Common myeloid progenitor, CD34-positive (primary cell): ENCODE measurements at regions not wholly inside any gene's neighbourhood (a gene's known extent, or its start where the extent isn't known, plus 50 kb on each side); places are given as distances from the start of the nearest gene placed in this dataset.

Experiments used
- CTCF ChIA-PET: fragments of 350-600 bp; sonication (Branson Sonifier 250); formaldehyde crosslinking; loops from one replicate; lab custom pipeline; 2021; ENCODE audit warnings: antibody characterized with exemption; lab: Charles Lee
- POLR2A ChIA-PET: fragments of 350-600 bp; sonication (Branson Sonifier 250); formaldehyde crosslinking; loops from one replicate; lab custom pipeline; 2021; ENCODE audit warnings: antibody characterized with exemption; lab: Charles Lee
- DNase-seq, 3 donors: peaks; one replicate each; pipeline versions ENCODE4 v3.0.0 to v3.0.0-alpha.2; 2013
- H3K27ac ChIP-seq, 2 experiments: 1 replicate in 1 of 2; 2 replicates in 1 of 2; pipeline ENCODE4 v1.7.0; 2013; ENCODE audit warnings: inconsistent platforms in 2 of 2, low read length in 2 of 2, mild to moderate bottlenecking in 2 of 2, low read depth in 1 of 2, moderate library complexity in 1 of 2; ENCODE audit not compliant: severe bottlenecking in 2 of 2, insufficient read depth in 1 of 2, poor library complexity in 1 of 2
- H3K27me3 ChIP-seq, 5 experiments: replicated peaks in 2 of 5; 1 replicate in 3 of 5; 2 replicates in 2 of 5; pipeline versions ENCODE4 v1.6.1 to v1.7.0; 2013; ENCODE audit warnings: low read length in 4 of 5, mild to moderate bottlenecking in 2 of 5, moderate library complexity in 2 of 5, inconsistent platforms in 1 of 5; ENCODE audit not compliant: insufficient read depth in 5 of 5, control insufficient read depth in 4 of 5
- H3K36me3 ChIP-seq, 4 experiments: 1 replicate in 2 of 4; 2 replicates in 2 of 4; pipeline versions ENCODE4 v1.6.1 to v1.7.0; 2013; ENCODE audit warnings: low read length in 3 of 4, control low read depth in 1 of 4, mild to moderate bottlenecking in 1 of 4; ENCODE audit not compliant: control insufficient read depth in 4 of 4, insufficient read depth in 4 of 4
- H3K4me1 ChIP-seq, 4 experiments: 1 replicate in 3 of 4; 2 replicates in 1 of 4; pipeline versions ENCODE4 v1.6.1 to v1.7.1; 2013; ENCODE audit warnings: low read length in 3 of 4, mild to moderate bottlenecking in 3 of 4, control low read depth in 1 of 4, inconsistent platforms in 1 of 4, moderate library complexity in 1 of 4; ENCODE audit not compliant: control insufficient read depth in 4 of 4, insufficient read depth in 4 of 4; ENCODE audit errors: control extremely low read depth in 1 of 4
- H3K4me3 ChIP-seq, 7 experiments: 1 replicate in 4 of 7; 2 replicates in 3 of 7; pipeline versions ENCODE4 v1.5.1 to v1.7.0; 2013; ENCODE audit warnings: mild to moderate bottlenecking in 7 of 7, low read length in 6 of 7, moderate library complexity in 6 of 7, inconsistent platforms in 2 of 7, low read depth in 2 of 7, control low read depth in 1 of 7; ENCODE audit not compliant: insufficient read depth in 4 of 7, control insufficient read depth in 1 of 7; ENCODE audit errors: extremely low read depth in 1 of 7
- H3K9me3 ChIP-seq, 5 experiments: 1 replicate in 4 of 5; 2 replicates in 1 of 5; pipeline versions ENCODE4 v1.6.1 to v1.7.1; 2013; ENCODE audit warnings: low read length in 4 of 5, mild to moderate bottlenecking in 2 of 5, inconsistent platforms in 1 of 5, low read depth in 1 of 5, moderate library complexity in 1 of 5; ENCODE audit not compliant: control insufficient read depth in 4 of 5, insufficient read depth in 2 of 5; ENCODE audit errors: control extremely low read depth in 1 of 5
- WGBS: methylation state at CpG from one replicate; pipeline ENCODE4 v1.1.5; 2013; ENCODE audit not compliant: insufficient coverage; 5-methylcytosine and 5-hydroxymethylcytosine counted together

DNA sequence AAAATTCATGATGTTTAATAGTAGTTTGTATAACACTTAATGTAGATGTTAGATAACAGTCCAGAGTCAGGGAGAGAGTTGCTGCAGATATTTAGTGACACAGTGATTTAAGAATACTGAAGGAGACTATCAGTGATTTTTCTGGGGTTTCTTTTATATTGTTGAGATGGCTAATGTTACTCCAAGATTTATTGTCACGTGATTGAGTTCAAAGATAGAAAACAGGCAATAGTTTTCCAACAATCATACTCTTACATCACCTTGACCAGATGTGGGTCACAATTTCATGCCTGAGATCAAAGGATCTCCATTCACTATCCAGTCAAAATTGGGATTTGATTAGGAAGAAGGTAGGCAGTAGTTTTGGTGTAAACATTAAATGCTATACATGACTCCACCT, 580.0 kb upstream of the ARRDC3 start:
- Histone ChIP-seq H3K4me3 (no peak overlapping the region), H3K27me3 (no peaks in the 10 kb centered on the region), H3K27ac (no peak overlapping the region), H3K9me3 (no peaks in the 10 kb centered on the region), H3K36me3 (no peaks in the 10 kb centered on the region), H3K4me1 (no peaks in the 10 kb centered on the region)
- no CpG with 5 or more reads among the region's 1 CpG for WGBS
- CTCF ChIA-PET, result no interaction called here
- no peak for DNase-seq
- POLR2A ChIA-PET, result no interaction called here

DNA sequence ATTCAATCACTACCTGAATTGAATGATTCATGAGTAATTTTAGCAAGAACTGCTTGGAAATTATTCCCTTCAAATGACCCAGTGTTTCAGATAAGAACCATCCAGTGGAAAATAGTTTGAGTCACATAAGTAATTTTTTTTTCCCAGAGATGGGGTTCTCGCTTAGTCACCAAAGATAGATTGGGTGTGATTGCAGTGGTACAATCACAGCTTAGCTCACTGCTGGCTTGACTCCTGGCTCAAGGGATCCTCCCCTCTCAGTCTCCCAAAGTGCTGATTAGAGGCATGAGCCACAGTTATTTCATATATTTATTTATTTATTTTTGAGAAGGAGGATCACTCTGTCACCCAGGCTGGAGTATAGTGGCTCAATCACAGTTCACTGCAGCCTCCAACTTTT, 574.5 kb upstream of the ARRDC3 start:
- POLR2A ChIA-PET, result no interaction called here
- WGBS, result no CpG with 5 or more reads among the region's 1 CpG
- Histone ChIP-seq H3K36me3 (no peaks in the 10 kb centered on the region), H3K4me3 (no peak overlapping the region), H3K4me1 (no peaks in the 10 kb centered on the region), H3K9me3 (no peaks in the 10 kb centered on the region), H3K27me3 (no peaks in the 10 kb centered on the region), H3K27ac (no peak overlapping the region)
- CTCF ChIA-PET, result no interaction called here
- DNase-seq, result no peak

DNA sequence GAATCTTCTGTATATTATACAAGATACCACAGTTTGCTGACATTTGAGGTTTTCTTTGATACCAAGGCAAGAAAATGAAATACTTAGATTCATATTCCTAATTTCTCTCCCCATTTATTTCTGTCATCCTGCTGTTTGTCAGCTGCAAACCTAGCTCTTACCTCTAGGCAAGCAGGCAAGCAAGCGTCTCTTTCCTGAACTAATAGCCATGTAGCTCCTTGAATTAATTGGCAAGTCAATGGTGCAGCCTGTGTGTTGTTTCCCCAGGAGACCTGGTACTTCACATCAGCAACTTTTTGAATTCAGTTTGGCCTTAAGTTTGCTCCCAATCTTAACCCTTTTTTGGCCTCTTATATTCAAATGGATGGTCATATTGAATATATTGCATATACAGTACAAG, 573.6 kb upstream of the ARRDC3 start:
- 86% methylated on average over 1 of the region's 1 CpG for WGBS
- no peak for DNase-seq
- no peak overlapping the region for H3K27ac ChIP-seq
- ChIA-PET CTCF (no interaction called here), POLR2A (no interaction called here)
- no peaks in the 10 kb centered on the region for H3K27me3 ChIP-seq
- no peak overlapping the region for H3K4me3 ChIP-seq
- no peaks in the 10 kb centered on the region for H3K36me3 ChIP-seq
- H3K9me3 ChIP-seq, result no peaks in the 10 kb centered on the region
- H3K4me1 ChIP-seq, result no peaks in the 10 kb centered on the region

DNA sequence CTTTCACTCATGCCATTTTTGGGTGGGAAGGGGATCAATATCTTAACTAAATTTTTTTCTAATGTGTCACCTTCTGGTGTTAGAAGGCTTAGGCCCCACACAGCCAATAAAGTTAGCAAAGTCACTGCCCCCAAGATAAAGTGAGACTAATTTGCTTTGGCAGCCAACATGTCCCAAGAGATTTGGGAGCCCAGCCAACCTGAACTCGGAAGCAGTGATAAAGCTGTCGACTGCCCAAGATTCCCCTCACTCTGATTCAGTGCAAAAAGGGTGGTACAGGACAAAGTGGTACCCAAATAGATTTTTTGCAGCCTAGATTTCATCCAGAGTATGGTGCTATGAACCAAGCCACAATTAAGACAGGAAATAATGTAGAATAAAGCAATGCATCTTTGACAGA, 572.5 kb upstream of the ARRDC3 start:
- H3K4me1 ChIP-seq, result no peaks in the 10 kb centered on the region
- H3K27ac ChIP-seq, result no peak overlapping the region
- H3K27me3 ChIP-seq, result no peaks in the 10 kb centered on the region
- no peaks in the 10 kb centered on the region for H3K9me3 ChIP-seq
- WGBS, result 100% methylated on average over 2 of the region's 2 CpGs
- ChIA-PET POLR2A (no interaction called here), CTCF (no interaction called here)
- no peak for DNase-seq
- H3K4me3 ChIP-seq, result no peak overlapping the region
- H3K36me3 ChIP-seq, result no peaks in the 10 kb centered on the region

DNA sequence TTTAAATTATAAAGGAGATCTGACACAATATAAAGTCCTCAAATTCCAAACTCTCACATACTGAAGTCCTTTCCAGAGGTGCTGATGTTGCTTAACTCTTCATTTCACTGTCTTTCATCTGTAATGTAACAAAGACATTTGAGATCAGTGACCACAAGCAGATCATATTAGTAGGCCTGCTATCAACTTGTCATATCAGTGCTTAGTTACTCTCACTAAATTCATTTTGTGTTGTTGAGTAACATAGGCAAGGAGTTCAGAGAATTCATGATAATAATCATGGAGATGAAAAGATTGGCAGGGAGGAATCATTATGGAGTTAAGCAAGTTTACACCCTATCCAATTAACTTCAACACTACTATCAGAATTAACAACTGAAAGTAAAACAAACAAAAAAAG, 571.0 kb upstream of the ARRDC3 start:
- Histone ChIP-seq H3K4me1 (no peaks in the 10 kb centered on the region), H3K36me3 (no peaks in the 10 kb centered on the region), H3K27me3 (no peaks in the 10 kb centered on the region), H3K27ac (no peak overlapping the region), H3K4me3 (no peak overlapping the region), H3K9me3 (no peaks in the 10 kb centered on the region)
- CTCF ChIA-PET, result no interaction called here
- POLR2A ChIA-PET, result no interaction called here
- DNase-seq, result no peak

DNA sequence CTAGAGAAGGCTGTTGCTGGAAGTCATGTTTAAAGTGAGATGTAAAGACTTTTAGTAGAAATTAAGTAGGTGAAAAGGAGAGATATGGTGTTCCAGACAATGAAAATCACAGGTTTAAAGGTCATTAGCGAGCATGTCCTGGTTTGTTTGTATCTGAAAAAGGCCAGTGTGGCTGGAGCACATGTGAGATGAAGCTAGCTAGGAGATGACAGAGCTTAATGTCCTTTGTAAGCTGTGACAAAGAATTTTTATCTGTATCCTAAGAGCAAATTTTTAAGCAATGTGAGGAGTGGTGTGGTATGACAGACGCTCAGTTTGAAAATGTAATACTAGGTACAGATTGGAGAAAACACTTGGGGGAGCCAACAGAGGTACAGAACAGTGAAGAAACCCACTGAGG, 567.2 kb upstream of the ARRDC3 start:
- ChIA-PET CTCF (no interaction called here), POLR2A (no interaction called here)
- H3K27ac ChIP-seq, result no peak overlapping the region
- 94% methylated on average over 2 of the region's 2 CpGs for WGBS
- H3K36me3 ChIP-seq, result no peaks in the 10 kb centered on the region
- no peak overlapping the region for H3K4me3 ChIP-seq
- no peaks in the 10 kb centered on the region for H3K4me1 ChIP-seq
- no peak for DNase-seq
- no peaks in the 10 kb centered on the region for H3K27me3 ChIP-seq
- H3K9me3 ChIP-seq, result no peaks in the 10 kb centered on the region

DNA sequence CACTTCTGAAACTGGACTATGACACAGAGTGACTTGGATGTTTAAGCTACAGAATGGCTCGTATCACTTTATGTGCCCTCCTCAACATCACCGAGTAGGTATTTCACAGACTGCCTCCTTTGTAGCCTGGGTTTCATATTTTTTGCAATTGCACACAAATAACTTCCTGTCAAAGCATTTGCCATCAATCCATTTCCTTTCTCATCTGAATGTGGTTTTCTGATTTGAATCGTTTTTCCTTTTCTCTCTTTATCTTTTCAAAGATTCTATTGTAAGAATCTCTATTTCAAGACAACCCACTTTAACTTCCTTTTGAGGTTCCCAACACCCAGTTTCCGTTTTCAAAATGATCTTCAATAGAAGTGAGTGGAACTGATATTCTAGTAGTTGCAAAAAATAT, 563.8 kb upstream of the ARRDC3 start:
- H3K4me3 ChIP-seq, result no peak overlapping the region
- 30% methylated on average over 3 of the region's 4 CpGs for WGBS
- H3K9me3 ChIP-seq, result no peaks in the 10 kb centered on the region
- no peak overlapping the region for H3K27ac ChIP-seq
- no peaks in the 10 kb centered on the region for H3K4me1 ChIP-seq
- H3K36me3 ChIP-seq, result no peaks in the 10 kb centered on the region
- no peak for DNase-seq
- no peaks in the 10 kb centered on the region for H3K27me3 ChIP-seq
- ChIA-PET POLR2A (no interaction called here), CTCF (no interaction called here)

DNA sequence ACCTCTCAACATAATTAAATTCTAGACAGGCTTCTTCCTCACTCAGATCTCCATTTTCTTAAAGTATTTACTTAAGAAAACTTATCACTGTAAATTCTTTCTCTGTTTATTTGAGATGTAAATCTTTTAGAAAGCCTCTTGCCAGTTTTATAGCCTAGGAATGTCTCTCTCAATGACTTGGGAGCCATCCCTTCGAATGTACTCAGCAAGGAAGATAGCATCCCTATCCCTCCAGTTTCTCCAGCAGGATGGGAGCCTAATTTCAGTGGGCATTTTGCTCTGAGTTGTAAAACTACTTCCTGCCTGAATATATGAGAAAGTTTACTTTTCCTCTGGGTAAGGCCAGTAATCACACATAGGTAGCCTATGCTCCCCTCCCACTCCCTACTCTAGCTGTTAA, 558.5 kb upstream of the ARRDC3 start:
- no peaks in the 10 kb centered on the region for H3K4me1 ChIP-seq
- no peaks in the 10 kb centered on the region for H3K9me3 ChIP-seq
- H3K27me3 ChIP-seq, result no peaks in the 10 kb centered on the region
- WGBS, result 50% methylated on average over 1 of the region's 1 CpG
- H3K36me3 ChIP-seq, result no peaks in the 10 kb centered on the region
- no peak overlapping the region for H3K27ac ChIP-seq
- no peak for DNase-seq
- ChIA-PET CTCF (no interaction called here), POLR2A (no interaction called here)
- no peak overlapping the region for H3K4me3 ChIP-seq
